ENCODE measurements at regions not wholly inside any gene's neighbourhood (a gene's known extent, or its start where the extent isn't known, plus 50 kb on each side); places are given as distances from the start of the nearest gene placed in this dataset.

DNA sequence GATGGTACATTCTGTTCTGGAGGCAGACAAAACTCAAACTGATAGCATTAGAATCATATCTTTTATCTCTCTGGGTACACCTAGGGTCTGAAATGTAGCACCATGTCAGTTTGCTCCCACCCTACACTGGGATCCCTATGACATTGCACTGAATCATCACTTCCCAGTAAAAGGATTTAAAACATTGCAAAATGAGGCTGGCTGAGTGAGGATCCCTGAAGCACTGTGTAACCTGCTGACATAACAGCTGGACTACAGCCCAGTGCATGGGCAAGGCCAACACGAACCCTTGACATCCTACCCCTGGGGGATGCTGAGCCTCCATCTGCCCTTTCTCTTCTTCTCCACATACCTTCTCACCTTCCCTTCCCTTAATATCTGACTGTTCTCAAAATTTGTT, 253.2 kb downstream of the TTC32 start:
- TF ChIP-seq, protein P1, sequence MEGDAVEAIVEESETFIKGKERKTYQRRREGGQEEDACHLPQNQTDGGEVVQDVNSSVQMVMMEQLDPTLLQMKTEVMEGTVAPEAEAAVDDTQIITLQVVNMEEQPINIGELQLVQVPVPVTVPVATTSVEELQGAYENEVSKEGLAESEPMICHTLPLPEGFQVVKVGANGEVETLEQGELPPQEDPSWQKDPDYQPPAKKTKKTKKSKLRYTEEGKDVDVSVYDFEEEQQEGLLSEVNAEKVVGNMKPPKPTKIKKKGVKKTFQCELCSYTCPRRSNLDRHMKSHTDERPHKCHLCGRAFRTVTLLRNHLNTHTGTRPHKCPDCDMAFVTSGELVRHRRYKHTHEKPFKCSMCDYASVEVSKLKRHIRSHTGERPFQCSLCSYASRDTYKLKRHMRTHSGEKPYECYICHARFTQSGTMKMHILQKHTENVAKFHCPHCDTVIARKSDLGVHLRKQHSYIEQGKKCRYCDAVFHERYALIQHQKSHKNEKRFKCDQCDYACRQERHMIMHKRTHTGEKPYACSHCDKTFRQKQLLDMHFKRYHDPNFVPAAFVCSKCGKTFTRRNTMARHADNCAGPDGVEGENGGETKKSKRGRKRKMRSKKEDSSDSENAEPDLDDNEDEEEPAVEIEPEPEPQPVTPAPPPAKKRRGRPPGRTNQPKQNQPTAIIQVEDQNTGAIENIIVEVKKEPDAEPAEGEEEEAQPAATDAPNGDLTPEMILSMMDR (conservative IDR thresholded peaks at IDR 0.05) = no peak
- no peak for TF ChIP-seq EZH2 (IDR thresholded peaks at IDR 0.05; ENCODE audit: low read depth)
